CD4-positive, alpha-beta T cell (primary cell): ENCODE measurements at regions not wholly inside any gene's neighbourhood (a gene's known extent, or its start where the extent isn't known, plus 50 kb on each side); places are given as distances from the start of the nearest gene placed in this dataset.

ENCODE experiments used
- ATAC-seq: fragments of 200-7000 bp; cut with Tn5 transposase; one replicate; pipeline ENCODE4 v1.10.0; 2022; ENCODE audit warnings: mild to moderate bottlenecking; ENCODE audit not compliant: poor library complexity
- CTCF ChIA-PET: fragments of 350-600 bp; sonication (Branson Sonifier 250); formaldehyde crosslinking; loops from one replicate; lab custom pipeline; 2021; ENCODE audit warnings: antibody characterized with exemption, inconsistent platforms; lab: Charles Lee
- POLR2A ChIA-PET: fragments of 350-600 bp; sonication (Branson Sonifier 250); formaldehyde crosslinking; loops from one replicate; lab custom pipeline; 2021; ENCODE audit warnings: antibody characterized with exemption, inconsistent platforms; lab: Charles Lee
- DNase-seq, 14 experiments: peaks; one replicate each; pipeline ENCODE4 v3.0.0-alpha.2; 2013 to 2020; ENCODE audit warnings: mixed read lengths in 2 of 14
- H3K27ac ChIP-seq, 2 donors: one replicate each; pipeline versions ENCODE4 v1.5.1 to v1.7.0; 2013; ENCODE audit warnings: low read length in 2 of 2, low read depth in 1 of 2, mild to moderate bottlenecking in 1 of 2
- H3K27me3 ChIP-seq, 2 experiments: 1 replicate in 1 of 2; 2 replicates in 1 of 2; pipeline versions ENCODE4 v1.6.1 to v1.7.0; 2013; ENCODE audit warnings: low read length in 2 of 2, control low read depth in 1 of 2, mild to moderate bottlenecking in 1 of 2, moderate library complexity in 1 of 2; ENCODE audit not compliant: insufficient read depth in 2 of 2, control insufficient read depth in 1 of 2
- H3K36me3 ChIP-seq: one replicate; pipeline ENCODE4 v1.6.1; 2013; ENCODE audit warnings: low read length, control low read depth; ENCODE audit not compliant: insufficient read depth
- H3K4me1 ChIP-seq: one replicate; pipeline ENCODE4 v1.6.1; 2013; ENCODE audit warnings: low read length, control low read depth; ENCODE audit not compliant: insufficient read depth
- H3K4me3 ChIP-seq: one replicate; pipeline ENCODE4 v1.5.1; 2013; ENCODE audit warnings: mild to moderate bottlenecking, low read length, moderate library complexity
- H3K9me3 ChIP-seq, 2 experiments: 1 replicate in 1 of 2; 2 replicates in 1 of 2; pipeline versions ENCODE4 v1.6.1 to v1.7.0; 2013; ENCODE audit warnings: low read length in 2 of 2, mild to moderate bottlenecking in 2 of 2, control low read depth in 1 of 2, moderate library complexity in 1 of 2; ENCODE audit not compliant: control insufficient read depth in 1 of 2, insufficient read depth in 1 of 2
- H3K27ac Mint-ChIP-seq: one replicate; pipeline ENCODE4 v1.8.0; 2020; ENCODE audit warnings: mixed read lengths
- H3K27me3 Mint-ChIP-seq: one replicate; pipeline ENCODE4 v1.8.0; 2021; ENCODE audit warnings: mixed read lengths
- H3K36me3 Mint-ChIP-seq: one replicate; pipeline ENCODE4 v1.8.0; 2021; ENCODE audit warnings: low read depth, mixed read lengths
- H3K4me1 Mint-ChIP-seq: one replicate; pipeline ENCODE4 v1.8.0; 2021; ENCODE audit warnings: low read depth, mixed read lengths
- H3K4me3 Mint-ChIP-seq: one replicate; pipeline ENCODE4 v1.8.0; 2020; ENCODE audit warnings: mild to moderate bottlenecking, mixed read lengths
- H3K9me3 Mint-ChIP-seq: one replicate; pipeline ENCODE4 v1.8.0; 2020; ENCODE audit warnings: mixed read lengths
- intact Hi-C, 2 experiments: fragments of 100-400 bp; cut with DNase I in 1 of 2; cut with micrococcal nuclease in 1 of 2; formaldehyde crosslinking; loops; one replicate each; pipeline versions ENCODE4 v1.15.1 to v1.9.0; 2023 to 2025; cut with DNase I, micrococcal nuclease
- TF ChIP-seq, protein P1 (sequence below): fragments of 200-600 bp; IDR thresholded peaks from one replicate; pipeline ENCODE4 v1.8.0; 2022; ENCODE audit warnings: antibody characterized with exemption, mild to moderate bottlenecking

DNA sequence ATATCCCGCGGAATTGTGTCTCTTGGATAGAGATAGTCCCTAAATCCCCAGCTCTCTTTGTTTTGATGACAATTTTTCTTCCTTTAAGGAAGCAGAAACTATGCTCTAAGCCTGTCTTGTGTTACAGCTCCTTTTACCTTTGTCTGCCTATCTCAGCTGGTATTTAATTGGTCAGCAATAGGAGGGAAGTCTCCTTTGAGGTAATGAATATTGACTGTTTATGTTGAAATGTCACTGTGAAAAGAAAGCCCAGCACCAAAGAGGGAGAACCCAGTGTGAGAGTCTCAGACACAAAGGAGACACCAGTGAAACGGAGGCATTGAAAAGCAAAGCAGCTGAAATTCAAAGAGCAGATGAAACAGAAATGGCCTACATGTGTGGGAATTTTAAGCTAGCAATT lies 372.6 kb downstream of the NR2F2 start:
- ChIA-PET CTCF (no interaction called here), POLR2A (no interaction called here)
- no peak overlapping the region for H3K27ac ChIP-seq
- Mint-ChIP-seq H3K4me3 (no peak overlapping the region), H3K27me3 (peaks cover 6% of the 10 kb centered on the region), H3K9me3 (no peaks in the 10 kb centered on the region), H3K36me3 (no peaks in the 10 kb centered on the region), H3K4me1 (no peaks in the 10 kb centered on the region), H3K27ac (no peak overlapping the region)
- no peaks in the 10 kb centered on the region for H3K9me3 ChIP-seq
- H3K4me1 ChIP-seq: no peaks in the 10 kb centered on the region
- no peaks in the 10 kb centered on the region for H3K27me3 ChIP-seq
- TF ChIP-seq, protein P1, sequence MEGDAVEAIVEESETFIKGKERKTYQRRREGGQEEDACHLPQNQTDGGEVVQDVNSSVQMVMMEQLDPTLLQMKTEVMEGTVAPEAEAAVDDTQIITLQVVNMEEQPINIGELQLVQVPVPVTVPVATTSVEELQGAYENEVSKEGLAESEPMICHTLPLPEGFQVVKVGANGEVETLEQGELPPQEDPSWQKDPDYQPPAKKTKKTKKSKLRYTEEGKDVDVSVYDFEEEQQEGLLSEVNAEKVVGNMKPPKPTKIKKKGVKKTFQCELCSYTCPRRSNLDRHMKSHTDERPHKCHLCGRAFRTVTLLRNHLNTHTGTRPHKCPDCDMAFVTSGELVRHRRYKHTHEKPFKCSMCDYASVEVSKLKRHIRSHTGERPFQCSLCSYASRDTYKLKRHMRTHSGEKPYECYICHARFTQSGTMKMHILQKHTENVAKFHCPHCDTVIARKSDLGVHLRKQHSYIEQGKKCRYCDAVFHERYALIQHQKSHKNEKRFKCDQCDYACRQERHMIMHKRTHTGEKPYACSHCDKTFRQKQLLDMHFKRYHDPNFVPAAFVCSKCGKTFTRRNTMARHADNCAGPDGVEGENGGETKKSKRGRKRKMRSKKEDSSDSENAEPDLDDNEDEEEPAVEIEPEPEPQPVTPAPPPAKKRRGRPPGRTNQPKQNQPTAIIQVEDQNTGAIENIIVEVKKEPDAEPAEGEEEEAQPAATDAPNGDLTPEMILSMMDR: no peak
- ATAC-seq (no peak), DNase-seq (no peak)
- no peak overlapping the region for H3K4me3 ChIP-seq
- no peaks in the 10 kb centered on the region for H3K36me3 ChIP-seq
- intact Hi-C loops: no loop called here

DNA sequence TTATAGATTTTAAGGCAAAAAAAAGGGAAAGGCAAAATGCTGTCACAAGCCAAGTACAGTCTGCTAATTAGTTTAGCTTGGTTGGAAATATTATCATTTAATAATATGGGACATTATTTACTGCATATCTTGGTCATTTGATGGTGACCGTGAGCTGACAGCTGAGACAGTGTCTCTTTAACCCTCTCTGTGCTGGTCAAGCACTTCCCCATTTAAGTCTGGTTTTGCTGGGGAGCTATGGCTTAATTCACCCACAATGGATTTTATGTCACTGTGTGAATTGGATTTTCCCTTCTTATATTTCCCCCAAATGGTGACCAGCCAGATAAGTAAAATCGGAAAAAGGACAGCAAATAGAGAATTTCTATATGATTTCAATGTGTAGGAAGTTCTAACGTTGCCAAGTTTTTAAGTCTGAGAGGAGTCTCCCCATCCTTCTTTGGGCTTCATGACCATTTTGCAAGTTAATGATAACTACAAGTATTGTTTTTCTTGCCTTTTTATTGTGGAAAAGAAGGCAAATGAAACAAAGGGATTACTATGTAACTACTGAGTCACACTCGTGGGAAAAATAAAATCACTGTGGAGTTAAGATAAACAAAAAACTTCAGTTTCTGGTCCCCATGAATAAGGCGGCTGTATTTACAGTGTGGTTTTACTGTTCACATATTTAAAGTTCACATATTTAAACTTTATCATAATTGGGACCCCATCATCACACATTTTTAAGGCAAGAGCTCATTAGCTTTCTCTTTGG lies 373.5 kb downstream of the NR2F2 start:
- TF ChIP-seq, protein P1: no peak
- H3K4me1 ChIP-seq: no peaks in the 10 kb centered on the region
- H3K27ac ChIP-seq: no peak overlapping the region
- Mint-ChIP-seq H3K9me3 (no peaks in the 10 kb centered on the region), H3K27me3 (peaks cover 6% of the 10 kb centered on the region), H3K36me3 (no peaks in the 10 kb centered on the region), H3K27ac (no peak overlapping the region), H3K4me1 (no peaks in the 10 kb centered on the region), H3K4me3 (no peak overlapping the region)
- ChIA-PET POLR2A (no interaction called here), CTCF (no interaction called here)
- H3K36me3 ChIP-seq: no peaks in the 10 kb centered on the region
- no peak for DNase-seq
- intact Hi-C loops: no loop called here
- H3K9me3 ChIP-seq: no peaks in the 10 kb centered on the region
- no peak for ATAC-seq
- H3K4me3 ChIP-seq: no peak overlapping the region
- no peaks in the 10 kb centered on the region for H3K27me3 ChIP-seq

DNA sequence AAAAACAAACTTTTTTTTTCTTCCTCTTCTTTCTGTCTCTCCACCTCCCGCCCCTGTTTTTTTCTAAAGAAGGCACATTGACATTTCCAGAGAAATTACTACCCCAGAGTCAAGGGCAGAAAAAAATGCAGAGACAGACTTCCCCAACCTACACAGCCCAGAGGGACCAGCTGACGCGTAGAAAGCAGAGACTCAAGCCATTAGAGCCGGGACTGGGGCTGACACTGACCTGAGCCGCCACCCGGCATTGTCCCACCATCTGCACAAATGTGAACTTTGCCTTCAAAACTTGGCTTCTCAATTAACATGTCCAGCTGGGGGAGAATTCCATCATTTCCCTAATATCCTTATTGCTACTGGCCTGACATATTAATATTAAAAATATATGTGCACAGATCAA lies 385.6 kb downstream of the NR2F2 start:
- no peak overlapping the region for H3K27ac ChIP-seq
- H3K27me3 Mint-ChIP-seq: no peaks in the 10 kb centered on the region
- DNase-seq: no peak

More for the DNA sequence above, 385.6 kb downstream of the NR2F2 start:
- ChIA-PET POLR2A (no interaction called here), CTCF (no interaction called here)
- intact Hi-C loops: no loop called here
- Mint-ChIP-seq H3K4me1 (no peaks in the 10 kb centered on the region), H3K27ac (no peak overlapping the region), H3K4me3 (no peak overlapping the region), H3K36me3 (no peaks in the 10 kb centered on the region), H3K9me3 (no peaks in the 10 kb centered on the region)
- H3K36me3 ChIP-seq: no peaks in the 10 kb centered on the region
- TF ChIP-seq, protein P1: no peak
- no peaks in the 10 kb centered on the region for H3K9me3 ChIP-seq
- no peaks in the 10 kb centered on the region for H3K27me3 ChIP-seq
- no peak overlapping the region for H3K4me3 ChIP-seq
- no peaks in the 10 kb centered on the region for H3K4me1 ChIP-seq
- no peak for ATAC-seq
